GM19239 (cell line): ENCODE measurements at regions not wholly inside any gene's neighbourhood (a gene's known extent, or its start where the extent isn't known, plus 50 kb on each side); places are given as distances from the start of the nearest gene placed in this dataset.
"Not testable (repeated sequence)": the region's sequence is repeated elsewhere in the genome, so short reads cannot be mapped to it uniquely, and the experiment has no call there.

Source experiments
- DNase-seq: peaks from one replicate; pipeline ENCODE4 v3.0.0; 2011; ENCODE audit warnings: low spot score; ENCODE audit not compliant: insufficient read length
- FAIRE-seq: peaks from 2 replicates; lab custom pipeline; 2011; peaks lifted over from hg19 to GRCh38; lab: Jason Lieb, UNC

DNA sequence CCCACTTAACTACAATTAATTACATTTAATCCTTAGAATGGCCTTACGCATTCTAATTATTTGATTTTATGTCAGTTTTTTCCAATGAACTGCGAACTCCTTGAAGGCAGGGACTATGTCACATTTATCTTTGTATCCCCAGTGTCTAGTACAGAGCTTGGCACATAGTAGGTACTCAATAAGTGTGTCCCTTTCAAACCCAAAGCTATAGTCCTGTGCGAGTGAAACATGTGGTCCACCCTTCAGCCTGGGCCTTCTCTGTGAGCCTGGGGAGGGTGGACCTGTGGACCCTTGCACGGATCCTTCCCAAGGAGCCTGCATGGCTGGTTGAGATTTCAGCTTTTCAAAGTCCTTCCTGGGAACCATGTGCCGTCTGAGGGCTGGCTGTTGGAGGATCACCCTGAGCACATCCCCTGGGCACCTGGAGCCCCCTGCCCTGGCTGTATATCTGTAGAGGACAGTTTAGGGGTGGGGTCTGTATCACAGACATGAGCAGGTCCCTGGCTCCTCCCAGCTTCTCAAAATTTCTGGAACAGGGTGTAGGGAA lies 103.1 kb downstream of the IER5 start:
- no peak for DNase-seq
- FAIRE-seq = no peak

DNA sequence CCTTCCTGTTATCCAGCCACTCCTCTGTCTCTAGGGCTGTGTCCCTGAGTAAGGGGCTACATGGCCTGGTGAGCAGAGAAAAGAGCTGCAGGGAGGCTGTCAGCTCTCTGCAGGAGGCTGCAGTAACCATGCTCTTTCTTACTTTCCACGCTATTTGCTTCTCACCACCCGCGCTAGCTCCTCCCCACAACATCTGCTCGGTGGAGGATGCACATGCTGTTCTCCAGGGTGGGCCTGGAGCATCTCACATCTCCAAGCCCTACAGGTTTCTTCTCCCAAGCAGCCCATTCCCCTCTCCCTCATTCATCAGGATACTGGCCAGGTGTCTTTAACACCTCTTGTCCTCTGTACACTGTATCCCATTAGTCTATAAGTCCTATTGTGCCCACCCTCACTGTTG lies 103.8 kb downstream of the IER5 start:
- FAIRE-seq = no peak

DNA sequence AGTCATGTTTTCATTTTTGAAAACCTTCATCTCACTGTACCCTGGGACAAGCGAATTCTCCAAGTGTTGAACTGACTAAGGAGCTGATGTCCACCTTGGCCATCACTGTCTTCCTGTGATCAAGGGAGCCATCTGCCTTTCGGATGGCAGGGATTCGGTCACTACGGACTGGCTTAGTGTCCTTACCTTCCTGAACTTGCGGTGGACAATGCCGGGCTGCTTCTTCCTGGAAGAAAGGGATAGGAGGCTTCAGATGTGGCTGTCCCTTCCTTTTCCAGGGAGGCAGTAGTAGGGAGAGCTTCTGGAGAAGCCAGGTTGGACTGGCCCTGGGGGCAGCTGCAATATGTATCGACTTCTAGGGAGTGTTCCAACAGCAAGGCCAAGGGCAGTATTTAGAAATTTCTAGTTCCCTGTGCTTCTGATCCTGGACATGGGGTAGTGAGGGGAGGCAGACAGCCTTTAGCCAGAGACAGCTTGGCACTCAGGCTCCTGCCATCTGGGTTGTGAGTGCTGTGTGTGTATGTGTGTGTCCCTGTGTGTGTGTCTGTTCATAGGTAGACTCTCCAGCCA lies 114.6 kb downstream of the IER5 start:
- FAIRE-seq = no peak
- no peak for DNase-seq

More for the DNA sequence above, 103.8 kb downstream of the IER5 start:
- DNase-seq = no peak

DNA sequence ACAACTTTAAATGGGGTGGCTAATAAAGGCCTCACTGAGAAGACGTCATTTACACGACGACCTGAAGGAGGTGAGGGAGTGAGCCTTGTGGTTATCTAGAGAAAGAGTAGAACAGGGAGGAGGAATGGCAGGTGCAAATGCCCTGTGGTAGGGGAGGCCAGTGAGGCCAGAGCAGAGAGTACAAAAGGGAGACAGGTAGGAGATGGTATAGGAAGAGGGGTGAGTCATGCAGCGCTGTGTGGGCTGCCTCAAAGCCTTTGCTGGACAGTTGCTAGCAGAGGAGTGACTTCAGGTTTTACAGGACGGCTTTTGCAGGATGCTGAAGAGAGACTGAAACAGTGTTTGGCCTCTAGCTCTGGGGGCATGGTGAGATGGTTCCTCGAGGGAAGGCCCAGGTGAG lies 116.0 kb downstream of the IER5 start:
- DNase-seq (no peak), FAIRE-seq (no peak)

DNA sequence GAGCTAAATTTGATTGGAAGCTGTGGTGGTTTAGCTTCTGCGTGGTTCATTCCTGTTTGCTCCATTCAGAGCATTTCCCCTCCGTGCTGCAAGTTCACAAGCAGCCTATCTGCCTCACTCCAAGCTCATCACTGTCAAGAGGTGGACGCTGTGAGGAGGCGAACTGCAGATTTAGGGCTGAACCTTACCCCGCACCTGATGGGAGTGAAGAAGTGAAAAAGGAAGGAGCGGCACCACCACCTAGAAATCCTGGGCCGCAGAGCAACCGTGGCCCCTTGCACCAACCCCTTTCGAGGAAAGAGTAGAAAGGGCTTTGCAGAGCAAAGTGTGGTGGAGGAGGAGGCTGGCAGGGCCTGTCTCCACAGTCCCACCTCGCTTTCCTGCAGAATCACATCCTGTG lies 117.4 kb downstream of the IER5 start:
- FAIRE-seq (no peak), DNase-seq (no peak)

DNA sequence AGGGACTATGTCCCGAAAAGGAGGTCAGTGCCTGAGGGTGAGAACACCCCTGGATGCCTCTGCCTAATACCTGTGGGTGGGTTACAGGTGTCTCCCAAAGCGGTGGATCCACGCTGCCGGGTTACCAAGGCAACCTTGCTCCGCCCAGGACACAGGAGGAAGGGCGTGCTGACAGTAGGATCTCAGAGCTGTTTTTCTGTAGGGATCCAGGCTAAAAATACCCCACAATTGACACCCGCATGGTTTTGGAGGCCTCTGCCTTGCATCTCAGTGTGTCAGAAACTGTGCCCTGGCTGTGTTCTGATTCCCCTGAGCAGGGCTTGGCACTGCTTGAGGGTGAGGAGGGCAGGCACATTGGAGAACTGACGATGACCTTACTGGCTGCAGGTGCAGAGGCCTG lies 118.0 kb downstream of the IER5 start:
- no peak for FAIRE-seq

DNA sequence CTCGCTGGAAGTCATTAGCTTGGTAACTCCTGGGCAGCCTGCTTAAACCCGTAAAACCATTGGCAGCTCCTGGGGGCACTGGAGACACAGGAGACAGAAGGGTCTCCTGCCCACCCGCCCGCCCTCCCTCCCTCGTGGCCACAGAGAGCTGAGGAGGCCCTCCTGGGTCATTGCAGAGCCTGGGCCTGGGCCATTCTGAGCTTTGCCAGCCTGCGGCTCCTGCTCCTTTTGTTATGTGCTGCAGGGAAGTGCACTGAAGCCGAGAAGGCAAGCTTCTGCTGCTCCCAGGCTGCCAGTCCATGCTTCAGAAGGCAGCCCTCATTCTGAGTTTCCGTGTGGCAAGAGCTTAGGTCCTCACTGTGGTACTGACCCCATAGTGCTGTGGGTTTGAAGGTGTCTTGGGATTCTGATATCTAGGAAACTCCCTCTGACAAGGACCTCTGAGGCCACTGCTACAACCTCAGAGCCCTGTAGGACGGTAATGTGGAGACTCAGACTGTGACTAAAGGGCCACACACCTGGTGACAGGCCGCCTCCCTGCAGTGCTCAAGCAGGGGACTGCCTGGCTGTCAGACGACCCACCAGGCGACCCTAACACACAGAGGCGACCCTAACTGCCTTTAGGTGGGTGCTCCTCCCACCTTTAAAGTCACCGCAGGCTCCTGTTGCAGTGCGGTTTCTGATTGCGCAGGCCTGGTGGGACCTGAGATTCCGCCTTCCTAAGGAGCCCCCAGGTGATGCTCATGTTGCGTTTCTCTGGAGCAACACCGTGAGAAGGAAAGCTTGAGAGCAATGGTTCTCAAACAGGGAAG lies 118.7 kb downstream of the IER5 start:
- DNase-seq = no peak
- FAIRE-seq = no peak

More for the DNA sequence above, 118.0 kb downstream of the IER5 start:
- DNase-seq = no peak

DNA sequence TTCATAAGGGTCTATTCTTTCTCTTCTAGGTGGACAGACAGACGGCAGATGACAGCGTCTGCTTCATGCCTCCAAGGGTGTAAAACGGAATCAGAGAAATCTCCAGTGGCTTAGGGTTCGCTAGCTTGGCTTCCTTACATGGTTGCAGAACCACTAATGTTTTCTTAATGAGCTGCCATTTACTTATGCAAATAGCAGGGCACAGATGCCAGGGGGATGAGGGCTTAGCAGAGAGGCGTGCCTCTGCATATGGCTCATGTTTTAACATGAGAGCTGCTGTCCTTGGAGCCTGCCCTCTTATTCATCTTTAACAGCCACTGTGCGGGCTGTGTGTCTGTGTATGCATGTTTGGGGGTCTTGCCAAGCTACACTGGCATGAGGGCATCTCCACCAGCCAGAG lies 119.6 kb downstream of the IER5 start:
- no peak for FAIRE-seq
- no peak for DNase-seq

DNA sequence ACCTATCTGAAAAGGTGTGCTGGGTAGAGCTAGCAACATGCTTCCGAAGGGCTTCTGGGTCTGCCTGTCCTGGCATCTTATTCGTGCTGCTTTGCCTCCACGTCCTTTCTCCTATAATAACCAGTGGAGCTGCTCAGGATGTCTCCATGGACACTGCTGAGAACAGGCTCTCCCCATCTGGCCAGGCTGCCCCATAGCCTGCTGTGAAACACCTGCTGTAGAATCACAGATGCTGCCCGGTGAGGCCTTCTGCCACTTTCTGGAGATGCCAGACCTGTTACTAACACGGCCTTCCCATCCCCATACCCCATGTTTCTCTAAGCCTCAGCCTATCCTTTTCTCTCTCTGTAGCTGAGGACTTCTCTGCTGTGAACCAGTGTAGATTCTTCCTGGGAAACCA lies 120.5 kb downstream of the IER5 start:
- no peak for FAIRE-seq
- DNase-seq = no peak

DNA sequence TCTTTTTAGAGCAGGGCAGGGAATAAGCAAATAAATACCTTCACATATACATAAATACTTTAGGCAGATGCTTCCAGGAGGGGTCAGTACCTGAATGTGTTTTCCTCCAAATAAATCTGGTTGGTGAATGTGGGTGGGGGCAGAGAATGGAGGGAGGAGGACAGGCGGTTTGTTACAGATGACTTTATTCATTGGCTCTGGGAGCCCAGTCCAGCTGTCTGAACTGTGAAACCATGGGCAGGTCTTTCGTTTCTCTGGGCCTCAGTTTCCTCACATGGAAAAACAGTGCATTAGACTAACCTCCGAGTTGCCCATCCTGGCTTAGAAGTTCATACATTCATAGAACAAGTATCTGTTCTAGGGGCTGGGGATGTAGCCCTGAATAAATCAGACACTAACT lies 124.6 kb downstream of the IER5 start:
- DNase-seq = no peak
- FAIRE-seq = no peak

DNA sequence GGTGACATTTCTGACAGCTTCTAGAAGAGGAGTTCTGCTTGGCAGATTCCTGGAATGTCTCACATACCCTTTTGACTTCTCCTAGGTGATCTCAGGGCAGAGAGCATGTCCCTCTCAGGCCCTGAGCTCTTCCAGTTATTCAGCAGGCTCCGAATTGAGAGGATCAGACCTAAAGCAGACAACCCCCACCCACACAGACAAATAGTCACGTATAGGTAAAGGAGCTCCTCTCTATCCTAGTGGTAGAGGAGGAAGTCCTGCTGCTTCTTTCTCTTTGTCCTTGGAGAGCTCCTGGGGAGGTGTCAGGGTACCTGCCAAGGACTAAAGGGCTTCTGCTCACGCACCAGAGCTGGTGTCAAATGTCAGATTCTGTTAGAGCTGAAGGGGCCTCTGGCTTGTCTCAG lies 128.1 kb downstream of the IER5 start:
- no peak for FAIRE-seq
- DNase-seq = no peak

DNA sequence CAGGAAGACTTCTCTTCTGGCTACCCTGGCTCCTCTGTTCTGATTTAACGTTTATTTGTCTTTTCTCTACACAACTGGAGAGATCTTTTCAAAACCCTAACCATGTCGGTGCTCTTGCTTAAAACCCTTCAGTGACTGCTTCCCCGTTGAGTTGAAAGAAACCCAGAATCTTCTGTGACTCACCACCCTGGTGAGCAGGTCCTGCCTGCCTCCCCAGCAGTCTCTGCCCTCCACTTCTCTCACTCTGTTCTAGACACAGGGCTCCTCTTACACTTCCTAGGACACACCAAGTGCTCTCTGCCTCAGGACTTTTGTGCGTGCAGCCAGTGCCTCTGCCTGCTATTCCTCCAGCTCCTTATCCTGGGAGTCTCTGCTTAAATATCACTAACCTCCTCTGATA lies 131.4 kb downstream of the IER5 start:
- DNase-seq (no peak), FAIRE-seq (no peak)

DNA sequence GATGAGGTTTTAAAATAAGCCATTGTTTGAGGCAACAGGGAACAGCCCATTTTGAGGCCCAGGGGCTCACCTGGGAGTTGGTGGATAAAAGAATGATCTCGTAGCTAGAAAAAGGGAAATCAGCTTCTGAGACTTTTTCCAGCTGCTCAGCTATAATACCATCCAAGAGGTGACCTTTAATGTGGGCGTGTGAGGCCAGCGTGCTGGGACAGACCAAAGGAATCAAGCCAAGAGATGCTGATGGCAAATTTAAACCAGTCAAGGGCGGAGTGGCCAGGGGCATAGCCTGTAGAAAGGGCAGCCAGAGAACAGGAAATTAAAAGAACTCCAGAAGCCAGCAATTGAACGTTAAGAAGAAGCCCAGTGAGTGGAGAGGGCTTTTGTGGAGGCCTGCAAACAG lies 132.6 kb downstream of the IER5 start:
- DNase-seq = no peak
- FAIRE-seq = no peak

DNA sequence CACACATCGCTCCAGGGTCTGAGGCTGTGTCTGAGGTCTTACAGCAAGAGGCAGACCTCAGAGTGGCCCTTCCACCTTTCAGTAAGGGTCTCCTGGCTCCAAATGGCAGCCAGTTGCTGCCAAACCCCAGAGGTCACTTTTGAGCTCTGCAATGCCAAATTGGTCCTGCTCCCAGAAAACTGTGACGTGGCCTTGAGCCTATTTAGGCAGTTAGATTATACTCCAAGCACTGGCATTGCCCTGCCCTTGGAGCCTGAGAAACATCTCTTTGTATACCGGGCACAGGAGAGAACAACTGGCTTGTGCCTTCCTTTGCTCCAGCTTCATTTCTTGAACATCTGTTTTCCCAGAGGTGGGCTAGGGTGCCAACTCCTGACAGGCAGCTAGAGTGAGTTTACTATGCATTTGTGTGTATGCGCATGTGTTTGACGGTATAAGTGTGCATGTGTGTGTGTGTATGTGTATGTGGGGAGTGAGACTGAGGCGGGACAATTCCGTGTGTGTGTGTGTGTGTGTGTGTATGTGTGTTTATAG lies 134.5 kb downstream of the IER5 start:
- FAIRE-seq (no peak), DNase-seq (no peak)

DNA sequence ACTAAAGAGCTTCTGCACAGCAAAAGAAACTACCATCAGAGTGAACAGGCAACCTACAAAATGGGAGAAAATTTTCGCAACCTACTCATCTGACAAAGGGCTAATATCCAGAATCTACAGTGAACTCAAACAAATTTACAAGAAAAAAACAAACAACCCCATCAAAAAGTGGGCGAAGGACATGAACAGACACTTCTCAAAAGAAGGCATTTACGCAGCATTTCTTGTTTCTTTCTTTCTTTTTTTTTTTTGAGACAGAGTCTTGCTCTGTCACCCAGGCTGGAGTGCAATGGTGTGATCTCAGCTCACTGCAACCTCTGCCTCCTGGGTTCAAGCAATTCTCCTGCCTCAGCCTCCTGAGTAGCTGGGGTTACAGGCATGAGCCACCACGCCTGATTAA lies 138.2 kb downstream of the IER5 start:
- DNase-seq, FAIRE-seq: not testable (repeated sequence)

DNA sequence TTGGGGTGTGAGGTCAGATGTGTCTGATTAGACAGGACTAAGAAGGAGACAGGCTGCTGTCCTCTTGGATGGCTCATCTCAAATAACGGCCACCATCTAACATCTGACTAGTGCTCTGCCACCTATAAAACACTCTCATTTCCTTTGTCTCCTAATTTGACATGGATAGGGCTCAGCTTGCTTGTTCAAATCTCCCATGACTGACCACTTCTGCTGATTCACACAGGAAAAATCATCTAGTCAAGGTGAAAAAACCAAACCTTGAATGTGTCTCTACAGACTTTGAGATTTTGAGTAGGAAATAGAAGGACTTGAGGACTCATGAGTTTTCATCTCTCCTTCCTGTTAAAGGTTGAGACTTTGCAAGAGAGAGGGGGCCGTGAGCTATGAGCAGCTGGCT lies 150.6 kb downstream of the IER5 start:
- DNase-seq (no peak), FAIRE-seq (no peak)

DNA sequence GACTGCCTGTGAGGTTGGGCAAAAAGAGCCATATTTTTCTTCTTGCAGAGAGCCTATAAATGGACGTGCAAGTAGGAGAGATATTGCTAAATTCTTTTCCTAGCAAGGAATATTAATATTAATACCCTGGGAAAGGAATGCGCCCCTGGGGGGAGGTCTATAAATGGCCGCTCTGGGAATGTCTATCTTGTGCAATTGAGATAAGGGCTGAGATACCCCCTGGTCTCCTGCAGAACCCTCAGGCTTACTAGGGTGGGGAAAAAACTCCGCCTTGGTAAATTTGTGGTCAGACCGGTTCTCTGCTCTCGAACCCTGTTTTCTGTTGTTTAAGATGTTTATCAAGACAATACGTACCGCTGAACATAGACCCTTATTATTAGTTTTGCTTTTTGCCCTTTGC lies 157.8 kb downstream of the IER5 start:
- DNase-seq, FAIRE-seq: not testable (repeated sequence)

DNA sequence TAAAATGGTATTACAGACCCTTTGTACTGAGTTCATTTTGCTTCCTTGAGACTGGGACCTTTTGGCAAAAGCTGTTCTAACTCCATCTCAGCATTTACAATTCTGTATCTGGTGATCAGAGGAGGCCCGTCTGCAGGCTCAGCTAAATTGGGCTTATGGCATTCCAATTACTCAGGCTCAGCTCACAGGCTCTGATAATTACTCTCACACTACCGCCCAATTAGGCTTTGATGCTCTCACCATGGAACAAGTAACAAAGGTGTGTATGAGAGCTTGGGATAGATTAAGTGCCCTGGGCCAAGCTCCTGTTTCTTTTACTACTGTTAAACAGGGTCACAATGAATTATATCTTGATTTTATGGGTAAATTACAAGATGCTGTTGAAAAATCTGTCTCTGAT lies 159.9 kb downstream of the IER5 start:
- DNase-seq, FAIRE-seq: not testable (repeated sequence)

DNA sequence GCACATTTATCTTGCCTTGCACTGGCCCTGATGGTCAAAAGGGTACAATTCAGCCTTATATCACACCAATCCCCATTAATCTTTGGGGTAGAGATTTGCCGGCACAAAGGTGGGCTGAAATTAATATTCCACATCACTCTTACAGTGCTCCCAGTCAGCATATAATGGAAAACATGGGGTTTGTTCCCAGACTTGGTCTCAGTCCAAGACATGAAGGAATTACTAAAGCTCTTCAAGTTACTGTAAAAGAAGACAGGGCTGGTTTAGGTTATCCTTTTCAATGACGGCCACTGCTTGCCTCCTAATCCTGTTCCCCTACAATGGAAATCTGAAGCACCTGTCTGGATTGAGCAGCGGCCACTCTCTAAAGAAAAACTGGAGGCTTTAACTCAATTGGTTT lies 160.7 kb downstream of the IER5 start:
- DNase-seq (no peak), FAIRE-seq (no peak)

DNA sequence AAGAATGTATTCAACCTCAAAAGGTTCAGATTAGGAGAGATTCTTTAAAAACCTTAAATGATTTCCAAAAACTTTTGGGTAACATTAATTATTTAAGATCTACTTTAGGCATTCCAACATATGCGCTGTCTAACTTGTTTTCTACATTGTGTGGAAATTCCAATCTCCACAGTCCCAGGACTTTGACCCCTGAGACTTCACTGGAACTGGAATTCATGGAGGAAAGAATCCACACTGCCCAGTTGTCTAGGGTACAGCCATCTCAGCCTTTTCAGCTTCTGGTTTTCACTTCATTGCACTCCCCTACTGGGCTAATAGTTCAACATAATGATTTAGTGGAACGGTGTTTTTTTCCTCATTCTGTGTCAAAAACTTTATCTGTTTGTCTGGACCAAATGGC lies 161.5 kb downstream of the IER5 start:
- no peak for DNase-seq
- FAIRE-seq = no peak

DNA sequence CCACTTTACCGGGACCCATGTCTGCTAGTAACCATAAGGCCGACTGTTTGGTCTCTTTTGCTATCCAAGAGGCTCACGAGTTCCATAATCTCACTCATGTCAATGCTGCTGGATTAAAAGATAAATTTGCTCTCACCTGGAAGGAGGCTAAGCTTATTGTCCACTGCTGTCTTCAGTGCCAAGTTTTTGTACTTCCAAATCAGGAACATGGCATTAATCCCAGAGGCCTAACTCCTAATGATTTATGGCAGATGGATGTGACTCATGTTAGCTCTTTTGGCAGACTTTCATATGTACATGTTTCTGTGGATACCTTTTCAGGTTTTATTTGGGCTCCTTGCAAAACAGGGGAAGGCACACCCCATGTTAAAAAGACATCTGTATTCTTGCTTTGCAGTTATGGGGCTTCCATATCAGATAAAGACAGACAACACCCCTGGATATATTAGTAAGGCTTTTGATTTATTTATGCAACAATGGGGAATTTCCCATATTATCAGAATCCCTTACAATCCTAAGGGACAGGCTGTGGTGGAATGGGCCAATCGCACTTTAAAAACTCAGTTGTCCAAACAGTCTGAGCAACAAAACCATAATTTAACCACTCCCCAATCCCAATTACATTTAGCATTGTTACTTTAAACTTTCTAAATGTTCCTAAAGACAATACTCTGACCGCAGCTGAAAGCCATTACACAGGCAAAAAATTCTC lies 162.7 kb downstream of the IER5 start:
- DNase-seq = no peak
- no peak for FAIRE-seq
